Tibial nerve (tissue), 4 donors: ENCODE measurements at regions not wholly inside any gene's neighbourhood (a gene's known extent, or its start where the extent isn't known, plus 50 kb on each side); places are given as distances from the start of the nearest gene placed in this dataset.

Source experiments
- DNase-seq, 2 donors: peaks; one replicate each; pipeline ENCODE4 v3.0.0-alpha.2; 2019; ENCODE audit warnings: low spot score in 2 of 2
- H3K27ac ChIP-seq, 4 donors: fragments of 200-600 bp; sonication (generic) in 3 of 4; one replicate each; pipeline ENCODE4 v1.5.1; 2017 to 2019; ENCODE audit warnings: mild to moderate bottlenecking in 1 of 4
- H3K27me3 ChIP-seq, 2 donors: fragments of 200-600 bp; sonication (generic) in 1 of 2; one replicate each; pipeline versions ENCODE4 v1.5.1 to v1.6.0; 2017 to 2019
- H3K36me3 ChIP-seq, 3 donors: fragments of 200-600 bp; sonication (generic); one replicate each; pipeline ENCODE4 v1.5.1; 2018 to 2019
- H3K4me1 ChIP-seq, 4 donors: fragments of 200-600 bp; sonication (generic) in 3 of 4; one replicate each; pipeline ENCODE4 v1.5.1; 2017 to 2019
- H3K4me3 ChIP-seq, 4 donors: fragments of 200-600 bp; sonication (generic) in 3 of 4; one replicate each; pipeline ENCODE4 v1.5.1; 2017 to 2019; ENCODE audit warnings: mild to moderate bottlenecking in 1 of 4, moderate library complexity in 1 of 4
- H3K9me3 ChIP-seq, 4 donors: fragments of 200-600 bp; sonication (generic) in 3 of 4; one replicate each; pipeline ENCODE4 v1.5.1; 2017 to 2019
- EP300 ChIP-seq, 2 donors: sonication (generic); formaldehyde crosslinking; IDR thresholded peaks; one replicate each; pipeline ENCODE4 v1.6.1; 2017; ENCODE audit warnings: antibody characterized with exemption in 2 of 2, mild to moderate bottlenecking in 1 of 2
- POLR2A ChIP-seq, 2 donors: fragments of 450-650 bp; IDR thresholded peaks; one replicate each; pipeline ENCODE4 v1.6.1; 2017; ENCODE audit warnings: antibody characterized with exemption in 2 of 2, mild to moderate bottlenecking in 2 of 2, moderate library complexity in 2 of 2
- WGBS, 2 donors: methylation state at CpG; one replicate each; pipeline ENCODE4 v1.1.5; 2018; 5-methylcytosine and 5-hydroxymethylcytosine counted together
- TF ChIP-seq, protein P1 (sequence below), 5 experiments: fragments of 200-600 bp in 3 of 5; fragments of 450-650 bp in 2 of 5; sonication (generic) in 3 of 5; IDR thresholded peaks; one replicate each; pipeline ENCODE4 v1.5.1; 2016 to 2019; ENCODE audit warnings: antibody characterized with exemption in 5 of 5, mild to moderate bottlenecking in 3 of 5, moderate library complexity in 2 of 5

DNA sequence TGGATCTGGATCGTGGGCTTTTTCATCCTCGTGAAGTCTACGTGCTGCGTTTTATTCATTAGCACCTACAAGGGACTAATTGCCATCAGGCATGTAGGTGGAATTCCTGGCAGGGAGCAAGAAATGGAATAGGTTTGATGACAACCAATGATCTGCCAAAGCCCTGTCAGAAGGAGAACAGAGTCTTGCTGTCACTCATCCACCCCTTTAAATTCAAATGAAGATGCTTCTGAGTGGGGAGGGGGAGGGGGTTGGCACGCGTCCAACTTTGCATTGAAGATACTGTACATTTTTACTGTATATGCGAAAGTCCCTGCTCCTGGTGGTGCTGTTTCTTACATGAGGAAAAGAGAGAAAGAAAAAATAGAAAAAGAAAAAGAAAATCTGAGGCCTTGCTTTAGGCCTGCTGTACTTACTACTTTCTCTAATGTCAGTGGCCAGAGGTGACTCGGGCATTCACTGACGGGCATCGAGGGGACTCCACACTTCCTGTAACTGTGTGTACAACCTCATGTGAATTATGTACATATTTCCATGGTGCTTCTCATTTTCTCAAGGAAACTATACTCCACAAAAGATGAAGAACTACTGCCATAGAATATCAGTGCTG is 569.1 kb downstream of the INHBA start:
- H3K4me1 ChIP-seq, result peaks cover 0 to 12% (median 0%) of the 10 kb centered on the region in 4 donors
- H3K36me3 ChIP-seq, result no peaks in the 10 kb centered on the region
- WGBS, 2 donors, result 68 to 73% methylated on average over 10 of the region's 10 CpGs
- H3K4me3 ChIP-seq, result no peak overlapping the region
- no peak for TF ChIP-seq POLR2A (IDR thresholded peaks at IDR 0.05)
- no peak for TF ChIP-seq EP300 (IDR thresholded peaks at IDR 0.05)
- TF ChIP-seq, protein P1, sequence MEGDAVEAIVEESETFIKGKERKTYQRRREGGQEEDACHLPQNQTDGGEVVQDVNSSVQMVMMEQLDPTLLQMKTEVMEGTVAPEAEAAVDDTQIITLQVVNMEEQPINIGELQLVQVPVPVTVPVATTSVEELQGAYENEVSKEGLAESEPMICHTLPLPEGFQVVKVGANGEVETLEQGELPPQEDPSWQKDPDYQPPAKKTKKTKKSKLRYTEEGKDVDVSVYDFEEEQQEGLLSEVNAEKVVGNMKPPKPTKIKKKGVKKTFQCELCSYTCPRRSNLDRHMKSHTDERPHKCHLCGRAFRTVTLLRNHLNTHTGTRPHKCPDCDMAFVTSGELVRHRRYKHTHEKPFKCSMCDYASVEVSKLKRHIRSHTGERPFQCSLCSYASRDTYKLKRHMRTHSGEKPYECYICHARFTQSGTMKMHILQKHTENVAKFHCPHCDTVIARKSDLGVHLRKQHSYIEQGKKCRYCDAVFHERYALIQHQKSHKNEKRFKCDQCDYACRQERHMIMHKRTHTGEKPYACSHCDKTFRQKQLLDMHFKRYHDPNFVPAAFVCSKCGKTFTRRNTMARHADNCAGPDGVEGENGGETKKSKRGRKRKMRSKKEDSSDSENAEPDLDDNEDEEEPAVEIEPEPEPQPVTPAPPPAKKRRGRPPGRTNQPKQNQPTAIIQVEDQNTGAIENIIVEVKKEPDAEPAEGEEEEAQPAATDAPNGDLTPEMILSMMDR (IDR thresholded peaks at IDR 0.05), result no peak
- no peaks in the 10 kb centered on the region for H3K27me3 ChIP-seq
- no peaks in the 10 kb centered on the region for H3K9me3 ChIP-seq
- no peak for DNase-seq
- no peak overlapping the region for H3K27ac ChIP-seq

DNA sequence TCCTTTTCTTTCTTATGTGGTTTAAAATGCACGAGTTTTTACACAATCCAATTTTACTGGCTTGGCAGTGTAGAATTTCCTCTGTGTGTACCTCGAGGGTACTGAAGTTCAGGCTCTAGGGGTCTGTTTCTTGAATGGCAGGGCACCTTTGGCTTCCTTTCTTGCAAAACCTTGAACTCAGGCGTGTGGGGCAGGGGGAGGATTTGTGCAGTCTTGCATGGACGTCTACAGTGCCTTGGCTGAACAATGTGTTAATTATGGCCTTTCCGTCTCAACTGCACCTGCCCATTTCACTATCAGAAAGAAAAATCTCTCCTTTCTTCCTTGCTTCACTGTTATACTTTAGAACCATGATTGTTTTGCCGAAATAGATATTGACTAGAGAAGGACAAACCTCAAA is 570.9 kb downstream of the INHBA start:
- Histone ChIP-seq H3K27me3 (no peaks in the 10 kb centered on the region), H3K9me3 (no peaks in the 10 kb centered on the region), H3K4me3 (no peak overlapping the region), H3K36me3 (no peaks in the 10 kb centered on the region), H3K4me1 (peaks cover 0 to 12% (median 0%) of the 10 kb centered on the region in 4 donors), H3K27ac (no peak overlapping the region)
- WGBS, 2 donors, result 80 to 83% methylated on average over 6 of the region's 6 CpGs
- TF ChIP-seq POLR2A (IDR thresholded peaks at IDR 0.05), result no peak
- no peak for TF ChIP-seq EP300 (IDR thresholded peaks at IDR 0.05)
- TF ChIP-seq, protein P1 (IDR thresholded peaks at IDR 0.05), result no peak
- no peak for DNase-seq

DNA sequence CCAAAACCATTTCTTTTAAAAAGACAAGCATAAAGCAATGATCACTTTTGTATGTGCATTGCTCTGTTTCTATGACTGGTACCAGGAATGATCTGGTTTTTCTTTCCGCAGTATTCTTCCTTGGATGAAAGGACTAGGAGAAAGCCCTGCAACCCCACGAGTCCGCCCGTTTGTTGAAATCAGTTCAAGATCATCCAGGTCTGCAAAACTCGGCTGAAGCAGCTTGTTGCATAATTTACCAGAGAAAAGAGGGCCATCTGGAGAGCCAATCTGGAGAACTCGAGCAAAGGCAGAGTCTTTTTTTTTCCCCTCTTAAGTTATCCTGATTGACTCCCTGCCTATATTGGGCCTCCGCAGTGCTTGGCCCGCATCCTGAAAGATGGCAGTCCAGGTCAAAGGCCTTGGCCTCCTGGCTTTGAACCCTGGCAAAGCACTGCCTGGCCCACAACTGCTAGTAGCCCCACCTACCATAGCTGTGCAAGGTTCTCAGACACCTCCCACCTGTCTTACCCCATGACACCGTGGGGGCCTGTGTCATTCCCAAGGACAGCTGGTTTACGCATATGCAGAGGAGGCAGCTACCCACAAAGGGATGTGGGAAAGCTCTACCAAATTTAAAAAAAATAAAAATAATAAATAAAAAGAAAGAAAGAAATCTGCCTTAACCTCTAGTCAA is 572.2 kb downstream of the INHBA start:
- Histone ChIP-seq H3K27me3 (no peaks in the 10 kb centered on the region), H3K4me1 (peaks cover 0 to 12% (median 0%) of the 10 kb centered on the region in 4 donors), H3K4me3 (no peak overlapping the region), H3K27ac (no peak overlapping the region), H3K9me3 (no peaks in the 10 kb centered on the region), H3K36me3 (no peaks in the 10 kb centered on the region)
- TF ChIP-seq POLR2A (IDR thresholded peaks at IDR 0.05) (no peak), EP300 (IDR thresholded peaks at IDR 0.05) (no peak)
- TF ChIP-seq, protein P1 (IDR thresholded peaks at IDR 0.05), result no peak
- no peak for DNase-seq
- WGBS, 2 donors, result 58 to 63% methylated on average over 10 of the region's 10 CpGs

DNA sequence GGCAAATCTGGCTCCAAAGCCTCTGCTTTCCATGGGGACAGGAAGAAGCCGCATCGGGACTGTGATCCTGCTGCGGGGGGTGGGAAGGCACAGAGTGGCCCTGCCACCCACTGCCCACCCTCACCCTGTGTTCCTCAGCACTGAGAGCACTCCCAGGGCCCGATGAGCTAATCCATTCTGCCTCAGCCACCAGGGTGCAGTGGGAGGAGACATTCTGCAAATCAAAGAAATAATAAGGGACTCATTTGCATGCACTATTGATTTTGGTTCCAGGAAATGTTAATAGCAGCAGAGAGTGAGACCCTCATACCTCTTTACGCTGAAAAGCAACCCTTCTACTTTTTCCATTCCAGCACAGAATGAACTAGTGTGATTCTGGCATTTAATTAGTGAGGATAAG is 572.8 kb downstream of the INHBA start:
- H3K4me1 ChIP-seq, result peaks cover 0 to 12% (median 0%) of the 10 kb centered on the region in 4 donors
- H3K4me3 ChIP-seq, result no peak overlapping the region
- TF ChIP-seq, protein P1 (IDR thresholded peaks at IDR 0.05), result no peak
- TF ChIP-seq EP300 (IDR thresholded peaks at IDR 0.05), result no peak
- no peak for TF ChIP-seq POLR2A (IDR thresholded peaks at IDR 0.05)
- H3K27ac ChIP-seq, result no peak overlapping the region
- WGBS, 2 donors, result 37 to 50% methylated on average over 5 of the region's 5 CpGs
- H3K9me3 ChIP-seq, result no peaks in the 10 kb centered on the region
- DNase-seq, result no peak
- no peaks in the 10 kb centered on the region for H3K27me3 ChIP-seq
- no peaks in the 10 kb centered on the region for H3K36me3 ChIP-seq

DNA sequence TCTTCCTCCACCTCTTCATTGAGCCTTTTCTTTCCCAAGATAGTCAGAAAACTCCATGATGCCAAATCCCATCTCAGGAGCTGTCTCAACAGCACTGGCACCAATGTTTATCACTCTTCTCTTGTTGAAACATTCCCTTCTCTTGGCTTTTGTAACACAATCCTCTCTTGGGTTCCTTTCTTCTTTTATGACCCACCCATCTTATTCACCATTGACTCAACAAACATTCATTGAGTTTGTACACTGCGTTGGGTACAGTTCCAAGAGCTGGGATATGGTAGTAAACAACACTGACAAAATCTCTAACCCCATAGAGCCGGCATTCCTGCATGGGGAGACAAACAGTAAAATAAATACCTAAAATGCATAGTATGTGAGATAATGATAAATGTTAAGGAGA is 577.5 kb downstream of the INHBA start:
- Histone ChIP-seq H3K4me1 (peaks cover 0 to 4% (median 0%) of the 10 kb centered on the region in 4 donors), H3K4me3 (no peak overlapping the region), H3K27me3 (no peaks in the 10 kb centered on the region), H3K27ac (no peak overlapping the region), H3K9me3 (no peaks in the 10 kb centered on the region), H3K36me3 (no peaks in the 10 kb centered on the region)
- 87 to 92% methylated on average over 2 of the region's 2 CpGs for WGBS, 2 donors
- no peak for DNase-seq
- no peak for TF ChIP-seq EP300 (IDR thresholded peaks at IDR 0.05)
- no peak for TF ChIP-seq POLR2A (IDR thresholded peaks at IDR 0.05)
- TF ChIP-seq, protein P1 (IDR thresholded peaks at IDR 0.05), result no peak
